ENCODE measurements at regions not wholly inside any gene's neighbourhood (a gene's known extent, or its start where the extent isn't known, plus 50 kb on each side); places are given as distances from the start of the nearest gene placed in this dataset.

GRCh38 chr12:103198499-103198898 lies 241.0 kb downstream of the ASCL1 start:
- no peaks in the 10 kb centered on the region for H3K9me2 ChIP-seq
- H3K27ac ChIP-seq (ENCODE audit: low read depth in 2 of 2, low read length in 1 of 2): no peak overlapping the region
- H3K4me2 ChIP-seq: no peak overlapping the region
- H4K20me1 ChIP-seq (ENCODE audit: insufficient read depth): no peaks in the 10 kb centered on the region
- no peaks in the 10 kb centered on the region for H3K9me3 ChIP-seq
- H3F3A ChIP-seq (replicated peaks; ENCODE audit: insufficient read depth): no peaks in the 10 kb centered on the region
- H3K4me3 ChIP-seq (ENCODE audit: low read depth in 2 of 2, low read length in 1 of 2): no peak overlapping the region
- CTCF ChIA-PET: interaction anchor here (1.1 to 1.4 kb wide), 2 partner anchors 15 to 250 kb away, joined by 3 read pairs; no protein-coding TSS in a partner anchor
- no peak overlapping the region for H3K9ac ChIP-seq
- TF ChIP-seq RFX5 (IDR thresholded peaks at IDR 0.05; ENCODE audit: low read length) (no peak), FOSL2 (IDR thresholded peaks at IDR 0.05; ENCODE audit: borderline replicate concordance, low read depth) (no peak), ELF1 (IDR thresholded peaks at IDR 0.05) (no peak), RCOR1 (IDR thresholded peaks at IDR 0.05; ENCODE audit: low read length) (no peak), MAX (IDR thresholded peaks at IDR 0.05; ENCODE audit: low read depth) (no peak), CHD2 (IDR thresholded peaks at IDR 0.05; ENCODE audit: low read length, partially characterized antibody) (no peak), RAD21 (IDR thresholded peaks at IDR 0.05; ENCODE audit: low read length) (no peak), MXI1 (IDR thresholded peaks at IDR 0.05; ENCODE audit: low read depth, low read length) (no peak), NFIC (IDR thresholded peaks at IDR 0.05; ENCODE audit: borderline replicate concordance) (no peak), FOXM1 (IDR thresholded peaks at IDR 0.05; ENCODE audit: low read depth) (no peak), FOXJ3 (CRISPR knock-in tag; IDR thresholded peaks at IDR 0.05) (no peak), SIN3A (IDR thresholded peaks at IDR 0.05; ENCODE audit: borderline replicate concordance, low read depth, low read length) (no peak), TAF1 (IDR thresholded peaks at IDR 0.05; ENCODE audit: borderline replicate concordance, low read depth, low read length) (no peak), NRF1 (IDR thresholded peaks at IDR 0.05; ENCODE audit: low read depth, low read length) (no peak), TEAD4 (IDR thresholded peaks at IDR 0.05; ENCODE audit: borderline replicate concordance, insufficient read depth) (no peak), MEF2A (IDR thresholded peaks at IDR 0.05; ENCODE audit: borderline replicate concordance, low read depth) (no peak), PBX3 (IDR thresholded peaks at IDR 0.05) (no peak), RXRA (IDR thresholded peaks at IDR 0.05; ENCODE audit: borderline replicate concordance, low read depth) (no peak)
- TF ChIP-seq, protein P1, sequence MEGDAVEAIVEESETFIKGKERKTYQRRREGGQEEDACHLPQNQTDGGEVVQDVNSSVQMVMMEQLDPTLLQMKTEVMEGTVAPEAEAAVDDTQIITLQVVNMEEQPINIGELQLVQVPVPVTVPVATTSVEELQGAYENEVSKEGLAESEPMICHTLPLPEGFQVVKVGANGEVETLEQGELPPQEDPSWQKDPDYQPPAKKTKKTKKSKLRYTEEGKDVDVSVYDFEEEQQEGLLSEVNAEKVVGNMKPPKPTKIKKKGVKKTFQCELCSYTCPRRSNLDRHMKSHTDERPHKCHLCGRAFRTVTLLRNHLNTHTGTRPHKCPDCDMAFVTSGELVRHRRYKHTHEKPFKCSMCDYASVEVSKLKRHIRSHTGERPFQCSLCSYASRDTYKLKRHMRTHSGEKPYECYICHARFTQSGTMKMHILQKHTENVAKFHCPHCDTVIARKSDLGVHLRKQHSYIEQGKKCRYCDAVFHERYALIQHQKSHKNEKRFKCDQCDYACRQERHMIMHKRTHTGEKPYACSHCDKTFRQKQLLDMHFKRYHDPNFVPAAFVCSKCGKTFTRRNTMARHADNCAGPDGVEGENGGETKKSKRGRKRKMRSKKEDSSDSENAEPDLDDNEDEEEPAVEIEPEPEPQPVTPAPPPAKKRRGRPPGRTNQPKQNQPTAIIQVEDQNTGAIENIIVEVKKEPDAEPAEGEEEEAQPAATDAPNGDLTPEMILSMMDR (IDR thresholded peaks at IDR 0.05): no peak
- DNase-seq: no peak
- H3K27me3 ChIP-seq (ENCODE audit: insufficient read depth): no peaks in the 10 kb centered on the region
- H3K79me2 ChIP-seq (ENCODE audit: insufficient read depth): no peaks in the 10 kb centered on the region
- H2AFZ ChIP-seq (ENCODE audit: low read depth): no peak overlapping the region
- POLR2A ChIA-PET: no interaction called here
- no peaks in the 10 kb centered on the region for H3K36me3 ChIP-seq (replicated peaks in 1 of 2; ENCODE audit: control insufficient read depth in 1 of 2, insufficient read depth in 2 of 2, low read length in 1 of 2)
- WGBS (ENCODE audit: low lambda C conversion rate): 0% methylated on average over 1 of the region's 2 CpGs
- no peaks in the 10 kb centered on the region for H3K4me1 ChIP-seq (ENCODE audit: control insufficient read depth in 1 of 2, insufficient read depth in 2 of 2, low read depth in 1 of 2, low read length in 1 of 2)
